A549 (cell line): ENCODE measurements at regions not wholly inside any gene's neighbourhood (a gene's known extent, or its start where the extent isn't known, plus 50 kb on each side); places are given as distances from the start of the nearest gene placed in this dataset.

Experiments
- ATAC-seq, 2 experiments: fragments of 200-7000 bp in 1 of 2; fragments of >200 bp in 1 of 2; cut with Nextera tagmentation in 1 of 2; cut with Tn5 transposase in 1 of 2; 3 replicates each; pipeline versions ENCODE4 v1.8.0 to v1.9.1; 2018 to 2020; ENCODE audit warnings: mild to moderate bottlenecking in 1 of 2, moderate library complexity in 1 of 2
- CTCF ChIA-PET: fragments of 300-600 bp; sonication (Branson Sonifier 250); formaldehyde crosslinking; extraction: SDS; loops from one replicate; lab custom pipeline; 2021; ENCODE audit warnings: antibody characterized with exemption, inconsistent platforms; lab: Yijun Ruan, JAX
- POLR2A ChIA-PET: fragments of 350-600 bp; formaldehyde crosslinking; extraction: SDS; loops from one replicate; lab custom pipeline; 2021; ENCODE audit warnings: antibody characterized with exemption, inconsistent platforms; lab: Yijun Ruan, JAX
- DNase-seq, 2 experiments: peaks; one replicate each; pipeline versions ENCODE4 v3.0.0 to v3.0.0-alpha.2; 2011 to 2016; ENCODE audit warnings: low read depth in 1 of 2, low spot score in 1 of 2
- FAIRE-seq: peaks from 2 replicates; lab custom pipeline; 2011; peaks lifted over from hg19 to GRCh38; lab: Jason Lieb, UNC
- H3K27ac ChIP-seq, 2 experiments: fragments of >200 bp; sonication (Bioruptor Twin); formaldehyde crosslinking; 3 replicates each; pipeline ENCODE4 v1.5.1; 2016 to 2017
- H3K4me1 ChIP-seq: fragments of >200 bp; sonication (Bioruptor Twin); formaldehyde crosslinking; 3 replicates; pipeline ENCODE4 v1.6.1; 2016
- H3K4me2 ChIP-seq: fragments of >200 bp; sonication (Bioruptor Twin); formaldehyde crosslinking; 3 replicates; pipeline ENCODE4 v1.6.1; 2016
- H3K4me3 ChIP-seq: fragments of >200 bp; sonication (Bioruptor Twin); formaldehyde crosslinking; 3 replicates; pipeline ENCODE4 v1.5.1; 2016
- H3K9me3 ChIP-seq: fragments of >200 bp; sonication (Bioruptor Twin); formaldehyde crosslinking; 3 replicates; pipeline ENCODE4 v1.6.1; 2016
- CBX2 ChIP-seq: fragments of 200-600 bp; sonication (generic); IDR thresholded peaks from 2 replicates; pipeline ENCODE4 v1.6.1; 2016; ENCODE audit warnings: low read depth, mild to moderate bottlenecking, borderline replicate concordance
- CHD2 ChIP-seq: fragments of 150-350 bp; IDR thresholded peaks from 2 replicates; pipeline ENCODE4 v1.6.1; 2014; ENCODE audit warnings: low read length; ENCODE audit not compliant: partially characterized antibody
- CHD4 ChIP-seq: fragments of 200-600 bp; sonication (generic); IDR thresholded peaks from 2 replicates; pipeline ENCODE4 v1.6.1; 2016; ENCODE audit warnings: antibody characterized with exemption, mild to moderate bottlenecking, borderline replicate concordance
- EP300 ChIP-seq, 2 experiments: fragments of >200 bp; sonication (Bioruptor Twin); formaldehyde crosslinking; IDR thresholded peaks; 2 replicates in 1 of 2; 3 replicates in 1 of 2; pipeline ENCODE4 v1.6.1; 2016 to 2017
- ESRRA ChIP-seq: fragments of 150-350 bp; IDR thresholded peaks from 2 replicates; pipeline ENCODE4 v1.6.1; 2014; ENCODE audit warnings: mild to moderate bottlenecking, low read length, borderline replicate concordance
- FOXS1 ChIP-seq: fragments of 250-450 bp; sonication (Bioruptor Pico); IDR thresholded peaks from 2 replicates; pipeline ENCODE4 v1.5.0; 2020; ENCODE audit warnings: mild to moderate bottlenecking, moderate library complexity
- HEYL ChIP-seq: fragments of 250-450 bp; sonication (Bioruptor Pico); IDR thresholded peaks from 2 replicates; pipeline ENCODE4 v1.8.0; 2021; ENCODE audit warnings: mild to moderate bottlenecking, moderate library complexity
- JUN ChIP-seq, 2 experiments: fragments of >200 bp; sonication (Bioruptor Twin); formaldehyde crosslinking; IDR thresholded peaks; 2 replicates in 1 of 2; 3 replicates in 1 of 2; pipeline ENCODE4 v1.6.1; 2016 to 2017
- NFE2L2 ChIP-seq: fragments of 150-350 bp; conservative IDR thresholded peaks from 2 replicates; pipeline ENCODE4 v1.6.1; 2014; ENCODE audit warnings: low read length
- NR3C1 ChIP-seq: fragments of >200 bp; sonication (Bioruptor Twin); formaldehyde crosslinking; IDR thresholded peaks from 3 replicates; pipeline ENCODE4 v1.6.1; 2017
- PHF8 ChIP-seq: fragments of 200-600 bp; sonication (generic); IDR thresholded peaks from 2 replicates; pipeline ENCODE4 v1.6.1; 2016; ENCODE audit warnings: low read depth, mild to moderate bottlenecking, antibody characterized with exemption, moderate library complexity, borderline replicate concordance
- POLR2A ChIP-seq: IDR thresholded peaks from 2 replicates; pipeline ENCODE4 v1.6.1; 2012; ENCODE audit warnings: mild to moderate bottlenecking, low read length
- POLR2AphosphoS2 ChIP-seq: conservative IDR thresholded peaks from 2 replicates; pipeline ENCODE4 v1.6.1; 2012; ENCODE audit warnings: low read length, improper control_type of control experiment, inconsistent platforms
- RAD21 ChIP-seq, 2 experiments: fragments of >200 bp in 1 of 2; sonication (Bioruptor Twin) in 1 of 2; formaldehyde crosslinking in 1 of 2; IDR thresholded peaks in 1 of 2; conservative IDR thresholded peaks in 1 of 2; 2 replicates in 1 of 2; 3 replicates in 1 of 2; pipeline ENCODE4 v1.6.1; 2012 to 2018; ENCODE audit warnings: inconsistent platforms in 1 of 2
- RFX5 ChIP-seq: fragments of 450-650 bp; IDR thresholded peaks from 2 replicates; pipeline ENCODE4 v1.7.1; 2014; ENCODE audit warnings: antibody characterized with exemption, mild to moderate bottlenecking, moderate library complexity
- TP53 ChIP-seq: fragments of 250-450 bp; sonication (Bioruptor Pico); IDR thresholded peaks from 2 replicates; pipeline ENCODE4 v1.5.0; 2021; ENCODE audit warnings: mild to moderate bottlenecking, moderate library complexity
- WGBS: methylation state at CpG from one replicate; pipeline ENCODE4 v1.1.6; 2017; ENCODE audit errors: missing lambda C conversion rate; 5-methylcytosine and 5-hydroxymethylcytosine counted together
- TF ChIP-seq, protein P1 (sequence below): IDR thresholded peaks from 2 replicates; pipeline ENCODE4 v1.6.1; 2012
- TF ChIP-seq, protein P2 (sequence below): fragments of 450-650 bp; IDR thresholded peaks from 2 replicates; pipeline ENCODE4 v1.6.1; 2014; ENCODE audit warnings: antibody characterized with exemption
- TF ChIP-seq, protein P3 (sequence below): fragments of 250-450 bp; sonication (Bioruptor Pico); IDR thresholded peaks from 2 replicates; pipeline ENCODE4 v1.5.0; 2020; ENCODE audit warnings: low read depth, mild to moderate bottlenecking, moderate library complexity
- TF ChIP-seq, protein P4 (sequence below): fragments of >200 bp; sonication (Bioruptor Twin); formaldehyde crosslinking; IDR thresholded peaks from 3 replicates; pipeline ENCODE4 v1.5.1; 2016
- TF ChIP-seq, protein P5 (sequence below): fragments of 250-450 bp; sonication (Bioruptor Pico); IDR thresholded peaks from 2 replicates; pipeline ENCODE4 v1.5.0; 2021; ENCODE audit warnings: mild to moderate bottlenecking, moderate library complexity, borderline replicate concordance
- TF ChIP-seq, protein P6 (sequence below): IDR thresholded peaks from 2 replicates; pipeline ENCODE4 v1.6.1; 2012; ENCODE audit warnings: low read depth, borderline replicate concordance

DNA sequence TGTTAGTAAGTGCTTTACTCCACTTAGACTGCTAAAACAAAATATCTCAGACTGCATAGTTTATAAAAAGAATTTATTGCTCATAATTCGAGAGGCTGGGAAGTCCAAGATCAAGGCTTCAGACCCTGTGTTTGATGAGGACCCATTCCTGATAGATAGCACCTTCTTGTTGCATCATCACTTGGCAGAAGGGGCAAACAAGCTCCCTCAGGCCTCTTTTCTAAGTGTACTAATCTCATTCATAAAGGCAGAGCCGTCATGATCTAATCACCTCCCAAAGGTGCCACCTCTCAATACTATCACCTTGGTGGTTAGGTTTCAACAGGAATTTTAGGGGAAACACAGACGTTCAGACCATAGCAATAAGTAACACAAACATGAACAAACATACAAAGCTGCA is 55.4 kb downstream of the CRPPA start:
- ChIA-PET CTCF (interaction anchor here (0.9 kb wide), 1 partner anchor 19 kb away, joined by 3 read pairs; no protein-coding TSS in a partner anchor), POLR2A (no interaction called here)
- no peaks in the 10 kb centered on the region for H3K9me3 ChIP-seq
- no peaks in the 10 kb centered on the region for H3K4me1 ChIP-seq
- no peak overlapping the region for H3K4me3 ChIP-seq
- no peak for TF ChIP-seq RAD21 (conservative IDR thresholded peaks at IDR 0.05 in 1 of 2, IDR thresholded peaks at IDR 0.05 in 1 of 2)
- TF ChIP-seq, protein P1, sequence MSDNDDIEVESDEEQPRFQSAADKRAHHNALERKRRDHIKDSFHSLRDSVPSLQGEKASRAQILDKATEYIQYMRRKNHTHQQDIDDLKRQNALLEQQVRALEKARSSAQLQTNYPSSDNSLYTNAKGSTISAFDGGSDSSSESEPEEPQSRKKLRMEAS = no peak
- TF ChIP-seq CHD4 = no peak
- DNase-seq (no peak), FAIRE-seq (no peak), ATAC-seq (no peak)
- WGBS = 10% methylated on average over 3 of the region's 3 CpGs
- no peak overlapping the region for H3K27ac ChIP-seq
- H3K4me2 ChIP-seq = no peak overlapping the region

DNA sequence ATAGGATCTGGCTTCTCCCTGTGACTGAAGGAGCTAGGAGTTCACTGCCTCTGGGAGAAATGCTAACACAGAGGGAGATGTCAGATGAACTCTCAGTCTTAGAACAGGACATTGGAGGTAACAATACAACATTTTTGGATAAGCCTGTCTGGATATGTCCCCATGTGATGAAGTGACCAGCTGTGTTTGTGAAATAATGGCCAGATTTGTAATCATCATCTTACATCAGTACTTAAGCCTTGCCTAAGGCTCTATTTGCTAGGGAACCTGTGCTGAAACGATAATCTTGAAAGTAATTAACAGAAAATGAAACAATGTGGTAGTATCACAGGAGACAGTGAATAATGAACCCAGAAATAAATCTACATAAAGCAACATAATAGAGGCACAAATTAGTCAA is 56.2 kb downstream of the CRPPA start:
- no peak overlapping the region for H3K27ac ChIP-seq
- POLR2A ChIA-PET = no interaction called here
- 27% methylated on average over 1 of the region's 1 CpG for WGBS
- TF ChIP-seq, protein P2, sequence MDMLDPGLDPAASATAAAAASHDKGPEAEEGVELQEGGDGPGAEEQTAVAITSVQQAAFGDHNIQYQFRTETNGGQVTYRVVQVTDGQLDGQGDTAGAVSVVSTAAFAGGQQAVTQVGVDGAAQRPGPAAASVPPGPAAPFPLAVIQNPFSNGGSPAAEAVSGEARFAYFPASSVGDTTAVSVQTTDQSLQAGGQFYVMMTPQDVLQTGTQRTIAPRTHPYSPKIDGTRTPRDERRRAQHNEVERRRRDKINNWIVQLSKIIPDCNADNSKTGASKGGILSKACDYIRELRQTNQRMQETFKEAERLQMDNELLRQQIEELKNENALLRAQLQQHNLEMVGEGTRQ = no peak
- TF ChIP-seq, all 56 proteins: peak for 0
- no peak for DNase-seq
- Histone ChIP-seq H3K9me3 (no peaks in the 10 kb centered on the region), H3K4me3 (no peak overlapping the region), H3K4me2 (no peak overlapping the region), H3K4me1 (no peaks in the 10 kb centered on the region)
- no peak for ATAC-seq
- CTCF ChIA-PET = no interaction called here
- FAIRE-seq = no peak

DNA sequence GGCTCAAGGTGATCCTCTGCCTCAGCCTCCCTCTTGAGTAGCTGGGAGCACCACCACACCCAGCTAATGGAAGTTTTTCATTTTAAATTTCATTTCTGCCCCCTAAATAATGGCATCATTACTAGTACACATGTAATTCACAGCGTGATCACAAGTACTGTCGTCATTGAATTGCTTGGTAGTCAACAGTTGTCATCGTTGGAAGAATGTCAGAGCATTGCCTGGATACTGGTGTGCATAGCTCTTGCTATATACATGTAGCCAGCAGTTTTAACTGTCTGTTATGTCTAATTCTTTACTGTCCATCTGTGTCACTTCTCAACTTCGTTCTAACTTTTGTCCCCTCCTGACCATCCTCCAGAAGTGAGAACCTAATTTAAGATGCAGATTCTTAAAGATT is 62.1 kb downstream of the CRPPA start:
- no peak for FAIRE-seq
- ATAC-seq = no peak
- ChIA-PET POLR2A (no interaction called here), CTCF (no interaction called here)
- no peaks in the 10 kb centered on the region for H3K9me3 ChIP-seq
- WGBS = 20% methylated on average over 4 of the region's 4 CpGs
- H3K4me2 ChIP-seq = no peak overlapping the region
- H3K4me1 ChIP-seq = no peaks in the 10 kb centered on the region
- TF ChIP-seq CBX2 (no peak), RFX5 (no peak), JUN (IDR thresholded peaks at IDR 0.05) (no peak), EP300 (IDR thresholded peaks at IDR 0.05) (no peak), FOXS1 (CRISPR knock-in tag) (no peak), CHD4 (no peak), PHF8 (no peak), NR3C1 (no peak), ESRRA (no peak), NFE2L2 (no peak), HEYL (CRISPR knock-in tag) (no peak), TP53 (no peak), CHD2 (no peak), POLR2A (no peak), POLR2AphosphoS2 (no peak)
- TF ChIP-seq, protein P3, sequence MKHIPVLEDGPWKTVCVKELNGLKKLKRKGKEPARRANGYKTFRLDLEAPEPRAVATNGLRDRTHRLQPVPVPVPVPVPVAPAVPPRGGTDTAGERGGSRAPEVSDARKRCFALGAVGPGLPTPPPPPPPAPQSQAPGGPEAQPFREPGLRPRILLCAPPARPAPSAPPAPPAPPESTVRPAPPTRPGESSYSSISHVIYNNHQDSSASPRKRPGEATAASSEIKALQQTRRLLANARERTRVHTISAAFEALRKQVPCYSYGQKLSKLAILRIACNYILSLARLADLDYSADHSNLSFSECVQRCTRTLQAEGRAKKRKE (CRISPR knock-in tag) = no peak
- TF ChIP-seq, protein P4, sequence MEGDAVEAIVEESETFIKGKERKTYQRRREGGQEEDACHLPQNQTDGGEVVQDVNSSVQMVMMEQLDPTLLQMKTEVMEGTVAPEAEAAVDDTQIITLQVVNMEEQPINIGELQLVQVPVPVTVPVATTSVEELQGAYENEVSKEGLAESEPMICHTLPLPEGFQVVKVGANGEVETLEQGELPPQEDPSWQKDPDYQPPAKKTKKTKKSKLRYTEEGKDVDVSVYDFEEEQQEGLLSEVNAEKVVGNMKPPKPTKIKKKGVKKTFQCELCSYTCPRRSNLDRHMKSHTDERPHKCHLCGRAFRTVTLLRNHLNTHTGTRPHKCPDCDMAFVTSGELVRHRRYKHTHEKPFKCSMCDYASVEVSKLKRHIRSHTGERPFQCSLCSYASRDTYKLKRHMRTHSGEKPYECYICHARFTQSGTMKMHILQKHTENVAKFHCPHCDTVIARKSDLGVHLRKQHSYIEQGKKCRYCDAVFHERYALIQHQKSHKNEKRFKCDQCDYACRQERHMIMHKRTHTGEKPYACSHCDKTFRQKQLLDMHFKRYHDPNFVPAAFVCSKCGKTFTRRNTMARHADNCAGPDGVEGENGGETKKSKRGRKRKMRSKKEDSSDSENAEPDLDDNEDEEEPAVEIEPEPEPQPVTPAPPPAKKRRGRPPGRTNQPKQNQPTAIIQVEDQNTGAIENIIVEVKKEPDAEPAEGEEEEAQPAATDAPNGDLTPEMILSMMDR = no peak
- TF ChIP-seq, protein P5, sequence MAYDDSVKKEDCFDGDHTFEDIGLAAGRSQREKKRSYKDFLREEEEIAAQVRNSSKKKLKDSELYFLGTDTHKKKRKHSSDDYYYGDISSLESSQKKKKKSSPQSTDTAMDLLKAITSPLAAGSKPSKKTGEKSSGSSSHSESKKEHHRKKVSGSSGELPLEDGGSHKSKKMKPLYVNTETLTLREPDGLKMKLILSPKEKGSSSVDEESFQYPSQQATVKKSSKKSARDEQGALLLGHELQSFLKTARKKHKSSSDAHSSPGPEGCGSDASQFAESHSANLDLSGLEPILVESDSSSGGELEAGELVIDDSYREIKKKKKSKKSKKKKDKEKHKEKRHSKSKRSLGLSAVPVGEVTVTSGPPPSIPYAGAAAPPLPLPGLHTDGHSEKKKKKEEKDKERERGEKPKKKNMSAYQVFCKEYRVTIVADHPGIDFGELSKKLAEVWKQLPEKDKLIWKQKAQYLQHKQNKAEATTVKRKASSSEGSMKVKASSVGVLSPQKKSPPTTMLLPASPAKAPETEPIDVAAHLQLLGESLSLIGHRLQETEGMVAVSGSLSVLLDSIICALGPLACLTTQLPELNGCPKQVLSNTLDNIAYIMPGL = no peak
- TF ChIP-seq, protein P6, sequence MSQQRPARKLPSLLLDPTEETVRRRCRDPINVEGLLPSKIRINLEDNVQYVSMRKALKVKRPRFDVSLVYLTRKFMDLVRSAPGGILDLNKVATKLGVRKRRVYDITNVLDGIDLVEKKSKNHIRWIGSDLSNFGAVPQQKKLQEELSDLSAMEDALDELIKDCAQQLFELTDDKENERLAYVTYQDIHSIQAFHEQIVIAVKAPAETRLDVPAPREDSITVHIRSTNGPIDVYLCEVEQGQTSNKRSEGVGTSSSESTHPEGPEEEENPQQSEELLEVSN = no peak
- no peak overlapping the region for H3K4me3 ChIP-seq
- H3K27ac ChIP-seq = no peak overlapping the region
- no peak for DNase-seq
